Fibroblast of skin of right quadriceps (primary cell): ENCODE measurements at regions not wholly inside any gene's neighbourhood (a gene's known extent, or its start where the extent isn't known, plus 50 kb on each side); places are given as distances from the start of the nearest gene placed in this dataset.
"Not testable (repeated sequence)": the region's sequence is repeated elsewhere in the genome, so short reads cannot be mapped to it uniquely, and the experiment has no call there.

Experiments
- DNase-seq: peaks from one replicate; pipeline ENCODE4 v3.0.0-alpha.2; 2013

DNA sequence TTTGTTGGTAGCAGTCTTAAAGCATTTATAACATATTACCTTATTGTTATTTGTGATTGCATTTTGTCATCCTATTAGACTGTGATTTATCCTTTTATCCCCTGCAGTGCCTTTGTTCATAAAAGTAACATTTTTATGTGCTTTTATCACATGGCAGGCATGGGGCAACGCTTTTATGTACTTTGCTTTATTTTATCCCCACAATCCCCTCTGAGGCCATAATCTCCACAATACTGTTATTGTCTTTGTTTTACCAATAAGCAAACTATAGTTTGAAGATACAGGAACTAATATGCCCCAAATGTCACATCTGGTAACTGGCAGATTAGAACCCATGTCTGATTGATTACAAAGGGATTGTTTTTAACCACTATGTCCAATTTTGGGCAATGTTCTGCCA is 613.5 kb downstream of the REEP3 start:
- no peak for DNase-seq

DNA sequence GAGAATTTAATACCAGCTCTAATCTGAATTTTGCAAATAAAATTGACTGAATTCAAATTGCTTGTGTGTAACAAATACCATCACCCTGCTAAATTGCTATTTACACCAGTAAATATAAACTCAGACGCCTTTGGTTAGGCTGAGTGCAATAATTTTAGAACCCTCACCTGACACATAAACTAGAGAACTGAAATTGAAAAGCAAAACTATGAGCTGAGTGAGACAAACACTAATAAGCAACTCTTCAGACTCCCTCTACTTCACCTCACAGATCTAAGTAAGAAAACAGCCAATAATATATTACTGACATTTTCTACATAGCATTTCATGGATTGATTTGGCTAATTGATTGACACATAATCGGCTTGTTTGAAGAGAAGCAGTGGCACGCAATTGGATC is 621.2 kb downstream of the REEP3 start:
- no peak for DNase-seq

DNA sequence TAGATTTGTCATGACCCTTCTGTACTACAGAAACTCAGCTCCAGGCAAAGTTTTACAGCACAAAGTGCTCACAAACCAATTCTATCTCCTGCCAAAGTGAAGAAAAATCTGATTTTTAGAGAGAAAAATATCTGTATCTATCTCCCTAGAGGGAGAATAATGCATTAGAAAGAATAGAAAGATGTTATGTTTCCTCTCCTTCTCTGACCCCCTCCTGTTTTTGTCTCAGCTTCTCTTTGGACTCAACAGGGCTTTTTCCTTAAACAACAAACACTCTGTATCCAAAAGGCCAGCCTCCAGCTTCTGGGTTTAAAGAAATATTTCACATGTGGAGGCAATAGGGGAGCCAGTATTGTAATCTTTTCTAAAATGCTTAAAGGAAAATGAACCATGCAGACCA is 627.4 kb downstream of the REEP3 start:
- no peak for DNase-seq

DNA sequence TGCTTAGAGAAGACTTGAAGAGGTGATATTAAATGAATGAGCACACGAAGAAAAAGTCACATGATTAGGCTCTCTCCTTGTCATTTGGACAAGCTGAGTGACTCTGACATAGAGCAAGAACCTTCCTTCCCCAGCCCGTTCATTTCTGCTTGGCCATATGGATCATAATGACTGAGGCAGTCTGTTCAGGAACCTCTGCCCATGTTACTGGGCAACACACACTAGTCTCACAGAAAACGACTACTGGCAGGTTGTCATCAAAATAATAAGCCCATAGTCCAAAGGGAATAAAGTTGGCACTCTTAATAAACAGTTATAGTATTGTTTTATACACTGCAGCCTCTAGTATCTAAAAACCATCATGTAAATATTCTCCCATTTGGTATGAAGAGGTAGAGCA is 635.0 kb downstream of the REEP3 start:
- DNase-seq = no peak

DNA sequence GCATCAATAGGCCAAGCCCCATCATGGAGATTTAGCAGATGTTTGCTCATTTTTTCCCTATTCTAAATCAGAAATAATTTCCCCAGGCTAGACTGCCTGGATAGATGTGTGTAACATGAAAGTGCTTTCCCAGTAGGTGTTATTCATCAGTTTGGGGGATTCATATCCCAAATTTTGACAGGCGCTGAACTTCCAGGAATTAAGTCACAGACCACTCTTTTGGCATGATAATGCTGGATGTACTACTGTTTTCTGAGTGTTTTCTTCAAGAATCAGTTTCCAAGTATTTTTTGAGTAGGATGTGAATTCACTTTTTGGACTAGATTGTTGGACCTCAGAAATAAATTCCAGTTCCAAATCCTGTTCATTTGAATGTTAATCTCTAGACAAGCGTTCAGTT is 637.4 kb downstream of the REEP3 start:
- no peak for DNase-seq

DNA sequence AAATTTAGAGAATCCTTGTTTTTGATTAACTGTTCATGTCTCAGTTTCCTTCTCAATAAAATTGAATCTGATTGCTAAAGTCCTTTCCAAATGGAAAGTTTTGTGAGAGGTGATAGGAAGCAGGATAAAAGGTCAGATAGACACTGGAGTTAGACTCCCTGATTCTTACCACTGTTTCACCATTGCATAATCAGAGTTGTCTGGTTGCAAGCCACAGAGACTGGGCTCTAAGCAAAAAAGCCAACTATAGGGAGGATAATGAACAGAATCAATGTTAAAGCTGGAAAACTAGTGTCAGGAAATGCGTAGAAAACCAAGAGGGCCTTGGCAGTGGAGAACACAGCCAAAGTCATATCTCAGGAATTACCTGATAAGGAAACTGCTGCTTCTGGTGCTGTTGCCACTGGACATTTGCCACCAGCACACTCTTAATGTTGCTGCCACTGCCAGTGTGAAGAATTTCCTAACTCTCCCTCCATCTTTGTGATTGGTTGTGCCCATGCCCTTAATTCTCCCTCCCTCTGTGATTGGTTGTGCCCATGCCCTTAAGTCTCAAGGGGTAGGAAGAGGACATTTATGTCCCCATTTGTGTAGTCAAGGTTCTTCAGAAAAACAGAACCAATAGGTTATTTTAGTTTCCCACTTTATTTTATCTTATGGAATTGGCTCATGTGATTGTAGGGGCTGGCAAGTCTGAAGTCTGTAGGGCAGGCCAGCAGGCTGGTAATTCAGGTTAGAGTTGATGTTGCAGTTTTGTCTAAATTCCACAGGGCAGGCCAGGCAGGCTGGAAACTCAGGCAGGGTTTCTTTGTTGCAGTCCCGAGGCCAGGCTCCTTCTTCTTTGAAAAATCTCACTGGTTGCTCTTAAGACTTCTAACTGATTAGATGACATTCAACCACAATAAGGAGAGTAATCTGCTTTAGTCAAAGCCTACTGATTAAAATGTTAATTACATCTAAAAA is 639.0 kb downstream of the REEP3 start:
- no peak for DNase-seq

DNA sequence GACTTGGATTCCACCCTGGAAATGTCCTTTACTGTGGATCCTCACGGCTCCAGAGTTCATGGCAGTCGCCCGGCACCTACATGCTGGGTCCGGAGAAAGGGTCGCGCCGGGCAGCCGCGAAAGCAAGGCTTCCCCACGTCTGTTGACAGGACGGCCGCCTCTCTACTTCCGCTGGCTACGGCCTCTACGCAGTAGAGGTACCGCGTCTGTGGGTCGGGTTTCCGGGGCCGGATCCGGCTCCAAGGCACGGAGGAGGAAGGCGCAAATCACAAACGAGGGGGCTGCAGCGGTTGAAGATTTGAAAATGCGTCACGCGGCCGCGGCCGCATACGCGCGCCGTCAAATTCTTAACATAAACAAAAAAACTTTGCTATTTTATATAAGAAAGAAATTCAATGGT is 649.6 kb downstream of the REEP3 start:
- DNase-seq = no peak

DNA sequence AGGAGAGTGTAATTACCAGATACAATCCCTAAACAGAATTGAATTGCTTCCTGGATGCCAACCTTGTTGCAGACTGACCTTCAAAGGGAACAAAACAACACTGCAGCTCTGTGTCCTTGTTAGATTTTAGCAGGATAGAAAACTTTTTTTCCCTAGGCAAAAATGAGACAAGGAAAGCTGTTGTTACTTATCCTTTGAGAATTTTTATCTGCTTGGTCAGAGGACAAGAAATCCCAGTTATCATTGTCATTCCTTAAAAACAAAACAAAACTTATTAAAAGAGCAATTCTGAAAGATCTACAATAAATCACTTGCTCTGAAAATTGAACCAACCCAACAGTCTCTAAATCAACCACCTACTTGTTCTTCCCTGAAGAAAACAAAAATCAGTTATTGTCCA is 652.6 kb downstream of the REEP3 start:
- no peak for DNase-seq

DNA sequence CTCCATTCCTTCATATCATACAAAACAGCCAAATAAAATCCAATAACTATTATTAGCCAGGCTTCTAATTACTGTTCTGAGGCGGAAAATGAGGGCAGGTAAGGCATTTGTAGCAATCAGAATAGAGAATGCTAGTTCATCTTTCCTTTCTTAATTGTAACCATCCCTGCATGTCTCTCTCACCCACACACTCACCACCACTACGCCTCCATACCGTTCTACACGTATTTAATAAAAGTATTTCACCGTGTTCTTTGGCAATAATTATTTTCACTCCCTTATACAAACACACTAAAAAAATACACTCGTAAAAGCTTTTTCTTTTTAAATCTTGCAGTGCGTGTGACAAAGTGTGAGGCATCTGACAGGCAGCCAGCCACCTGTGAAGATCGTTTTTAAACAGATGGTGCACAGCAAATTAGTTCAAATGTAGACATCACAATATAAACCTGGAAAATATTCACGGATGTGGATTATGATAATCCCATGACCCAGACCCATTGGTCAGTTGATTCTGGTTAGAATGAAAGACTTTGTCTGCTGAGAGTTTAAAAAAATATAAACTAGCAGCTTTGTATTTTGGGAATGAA is 653.6 kb downstream of the REEP3 start:
- no peak for DNase-seq

DNA sequence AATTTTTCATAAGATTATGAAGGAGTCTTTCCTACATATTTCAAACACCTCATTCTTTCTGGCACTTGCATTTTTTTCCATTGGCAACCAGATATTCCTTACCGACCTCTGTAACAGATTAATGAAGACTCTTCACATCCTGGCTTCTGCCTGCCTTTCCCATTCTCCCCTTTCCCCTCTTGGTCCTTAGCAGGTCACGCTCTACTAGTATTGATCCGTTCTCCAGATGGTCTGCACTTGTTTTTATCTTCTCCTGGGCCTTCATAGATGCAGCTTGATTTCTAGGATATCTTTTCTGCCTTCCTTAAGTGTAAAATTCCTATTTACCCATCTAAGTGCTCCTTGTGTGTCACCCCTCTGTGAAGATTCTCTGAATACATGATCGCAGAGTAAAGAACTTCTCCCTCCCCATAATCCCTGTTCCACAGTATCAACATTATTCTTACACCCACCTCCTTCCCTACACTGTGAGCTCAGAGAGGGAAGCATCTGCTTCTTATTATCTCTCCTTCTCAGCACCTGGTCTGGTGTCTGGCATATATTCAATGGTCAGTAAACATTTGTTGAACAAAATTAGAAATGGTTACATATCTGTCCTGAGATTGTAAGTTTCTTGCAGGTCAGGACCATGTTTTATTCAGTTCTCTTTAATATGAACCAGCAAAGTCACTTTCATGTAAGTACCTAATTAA is 654.2 kb downstream of the REEP3 start:
- DNase-seq = no peak

DNA sequence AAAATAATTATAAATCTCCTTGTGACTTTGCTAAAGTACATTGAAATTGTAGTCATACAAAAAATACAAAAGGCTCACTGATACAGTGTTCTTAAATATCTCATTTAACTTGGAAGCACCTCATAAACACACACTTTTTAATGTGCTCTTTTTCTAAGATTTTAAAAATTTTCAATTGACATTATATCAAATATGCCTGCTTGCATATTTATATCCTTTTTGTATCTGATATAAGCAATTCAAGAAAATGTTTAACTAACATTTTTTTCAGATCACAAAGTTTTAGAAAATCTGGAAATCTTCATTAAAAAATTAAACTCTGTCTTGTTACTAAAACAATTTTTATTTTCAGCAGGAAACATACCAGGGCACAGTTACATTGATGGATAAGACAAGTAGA is 661.5 kb downstream of the REEP3 start:
- no peak for DNase-seq

DNA sequence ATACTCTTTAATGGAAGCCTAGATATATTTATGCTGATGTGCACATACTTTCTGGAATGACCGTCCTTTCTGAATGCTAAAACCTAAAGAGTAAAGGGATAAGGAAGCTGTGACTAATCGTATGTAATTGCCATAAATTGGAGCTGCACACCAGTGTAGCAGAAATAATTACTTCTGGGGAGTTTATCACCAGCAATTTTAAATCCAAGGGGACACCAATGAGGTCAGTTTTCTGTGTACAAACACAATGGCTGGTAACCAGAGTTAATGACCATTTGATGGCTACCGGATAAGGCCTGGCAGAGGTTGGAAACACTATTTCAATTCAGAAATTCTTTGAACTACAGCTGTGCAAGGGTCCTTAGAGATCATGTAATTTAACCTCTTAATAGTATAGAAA is 670.1 kb downstream of the REEP3 start:
- no peak for DNase-seq

DNA sequence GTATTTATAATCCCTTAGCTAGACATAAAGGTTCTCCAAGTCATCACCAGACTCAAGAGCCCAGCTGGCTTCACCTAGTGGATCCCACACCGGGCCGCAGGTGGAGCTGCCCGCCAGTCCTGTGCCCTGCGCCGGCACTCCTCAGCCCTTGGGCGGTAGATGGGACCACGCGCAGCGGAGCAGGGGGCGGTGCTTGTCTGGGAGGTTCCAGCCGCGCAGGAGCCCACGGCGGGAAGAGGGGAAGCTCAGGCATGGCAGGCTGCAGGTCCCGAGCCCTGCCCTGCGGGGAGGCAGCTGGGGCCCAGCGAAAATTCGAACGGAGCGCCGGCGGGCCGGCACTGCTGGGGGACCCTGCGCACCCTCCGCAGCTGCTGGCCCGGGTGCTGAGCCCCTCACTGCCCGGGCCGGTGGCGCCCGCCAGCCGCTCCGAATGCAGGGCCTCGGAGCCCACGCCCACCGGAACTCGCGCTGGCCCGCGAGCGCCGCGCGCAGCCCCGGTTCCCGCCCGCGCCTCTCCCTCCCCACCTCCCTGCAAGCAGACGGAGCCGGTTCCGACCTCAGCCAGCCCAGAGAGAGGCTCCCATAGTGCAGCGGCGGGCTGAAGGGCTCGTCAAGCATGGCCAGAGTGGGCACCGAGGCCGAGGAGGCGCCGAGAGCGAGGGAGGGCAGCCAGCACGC is 675.6 kb downstream of the REEP3 start:
- no peak for DNase-seq

DNA sequence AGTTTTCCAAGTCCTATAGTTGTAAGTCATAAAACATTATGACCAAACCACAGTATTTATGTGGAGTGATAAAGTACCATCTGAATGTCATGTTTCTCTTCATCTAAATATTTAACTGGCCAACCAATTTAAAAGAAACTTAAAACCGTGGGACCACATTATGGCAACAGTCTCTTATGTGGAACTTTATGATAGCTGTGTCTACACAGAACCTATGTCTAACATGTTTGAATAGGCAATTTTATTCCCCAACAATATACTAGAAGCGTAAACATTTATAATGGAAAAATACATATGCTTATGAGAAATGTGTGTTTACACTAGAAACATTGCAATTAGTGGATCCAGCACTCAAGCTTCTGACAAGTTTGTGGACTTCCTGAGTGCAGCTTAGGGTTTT is 680.7 kb downstream of the REEP3 start:
- no peak for DNase-seq

DNA sequence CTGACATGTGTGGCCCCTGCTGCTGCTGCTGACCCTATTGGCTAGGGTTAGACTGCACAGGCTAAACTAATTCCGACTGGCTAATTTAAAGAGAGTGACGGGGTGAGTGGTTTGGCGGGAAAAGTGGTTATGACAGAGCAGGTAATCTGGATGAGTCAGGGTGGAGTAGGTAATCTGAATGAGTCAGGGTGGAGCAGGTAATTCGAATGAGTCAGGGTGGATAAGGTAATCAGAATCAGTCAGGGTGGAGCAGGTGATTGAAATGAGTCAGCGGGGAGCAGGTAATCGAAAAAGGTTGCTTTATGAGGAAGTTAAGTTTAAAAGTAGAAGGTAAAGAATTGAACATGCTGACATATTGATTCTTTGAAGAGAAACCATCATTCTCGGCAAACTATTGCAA is 683.3 kb downstream of the REEP3 start:
- DNase-seq = not testable (repeated sequence)

DNA sequence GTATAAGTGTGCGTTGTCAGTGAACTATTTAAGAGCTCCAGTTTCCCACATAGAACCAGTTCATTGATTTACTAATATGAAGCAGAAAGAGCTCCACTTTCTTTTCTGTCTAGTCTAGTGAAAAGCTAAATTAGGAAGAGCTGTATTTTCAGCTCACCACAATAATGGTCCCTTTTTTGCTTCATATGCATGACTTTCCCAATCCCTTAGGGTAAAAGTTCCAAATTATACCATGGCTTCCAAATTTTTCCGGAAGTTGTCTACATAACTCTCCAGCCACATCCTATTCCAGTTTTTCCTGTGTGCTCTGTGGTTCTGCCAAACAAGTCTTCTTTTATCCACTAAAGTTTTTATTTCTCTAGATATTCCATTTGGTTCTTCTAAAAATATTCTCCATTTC is 685.2 kb downstream of the REEP3 start:
- no peak for DNase-seq

DNA sequence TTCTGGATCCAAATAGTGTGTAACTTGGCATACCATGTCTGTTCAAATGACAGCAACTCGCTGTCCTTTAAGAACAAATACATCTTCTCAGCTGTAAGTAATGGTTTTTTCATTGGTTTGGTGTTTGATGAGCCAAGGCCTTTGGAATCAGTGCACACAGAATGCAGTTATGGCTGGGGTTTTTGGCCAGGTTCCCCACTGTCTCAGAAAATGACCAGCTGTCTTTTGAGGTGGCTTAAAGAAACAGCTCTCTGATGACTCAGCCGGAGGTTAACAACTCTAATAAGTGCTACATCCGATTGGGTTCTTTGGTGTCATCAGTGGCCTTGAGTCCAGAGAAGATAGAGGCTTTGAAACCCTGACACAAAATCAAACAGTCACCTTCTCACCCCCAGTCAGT is 688.4 kb downstream of the REEP3 start:
- DNase-seq = peak; percentile 0

DNA sequence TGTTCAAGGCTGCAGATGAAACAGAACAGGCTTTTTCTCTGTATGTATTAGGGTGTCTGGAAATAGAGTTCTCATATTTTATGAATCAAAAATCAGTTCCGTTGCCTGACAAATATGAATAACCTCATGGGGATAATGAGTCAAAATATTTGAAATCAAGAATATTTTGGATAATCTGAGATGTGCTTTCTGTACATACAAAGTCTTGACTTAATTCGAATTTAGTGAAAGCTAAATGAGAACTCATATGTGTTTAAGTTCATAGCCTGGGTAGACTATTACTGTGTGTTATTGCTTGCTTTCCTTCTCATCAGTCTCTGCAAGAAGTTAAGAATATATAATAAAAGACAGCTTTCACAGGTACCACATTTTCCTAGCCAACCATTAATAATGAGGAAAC is 689.0 kb downstream of the REEP3 start:
- no peak for DNase-seq

DNA sequence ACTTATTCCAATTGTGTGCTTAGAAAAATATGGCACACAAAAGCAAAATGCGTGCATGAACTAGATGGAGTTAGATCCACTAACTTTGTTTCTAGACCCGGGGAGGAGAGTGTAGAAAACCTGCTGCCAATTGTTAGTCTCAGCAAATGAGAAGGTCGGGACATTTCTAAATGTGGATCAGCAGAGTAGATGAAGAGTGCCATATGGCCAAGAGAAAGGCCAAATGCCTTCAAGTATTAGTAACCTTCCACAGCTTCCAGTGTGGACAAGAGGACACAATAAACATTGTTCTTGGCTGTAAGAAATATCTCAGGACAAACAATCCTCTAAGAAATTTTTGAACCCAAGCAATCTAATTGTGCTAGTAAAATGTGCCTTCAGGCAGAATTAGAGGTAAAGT is 690.3 kb downstream of the REEP3 start:
- DNase-seq = no peak

DNA sequence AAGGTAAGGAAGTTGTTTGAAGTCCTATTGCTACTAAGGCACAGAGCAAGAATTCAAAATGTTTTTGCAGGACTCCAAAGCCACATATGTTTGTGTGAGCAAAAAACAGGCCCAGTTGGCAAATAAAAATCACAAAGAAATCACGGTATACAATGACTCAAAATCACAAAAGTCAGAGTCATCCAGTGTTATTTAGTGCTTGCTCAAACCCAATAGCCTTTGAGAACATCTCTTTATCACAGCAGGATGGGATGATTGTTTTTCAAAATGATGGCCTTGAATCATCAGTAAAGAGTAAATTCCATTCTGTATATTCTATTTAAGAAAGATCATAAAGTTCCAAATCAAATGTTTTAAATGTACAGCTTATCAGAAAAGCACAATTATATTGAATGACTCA is 693.9 kb downstream of the REEP3 start:
- no peak for DNase-seq

DNA sequence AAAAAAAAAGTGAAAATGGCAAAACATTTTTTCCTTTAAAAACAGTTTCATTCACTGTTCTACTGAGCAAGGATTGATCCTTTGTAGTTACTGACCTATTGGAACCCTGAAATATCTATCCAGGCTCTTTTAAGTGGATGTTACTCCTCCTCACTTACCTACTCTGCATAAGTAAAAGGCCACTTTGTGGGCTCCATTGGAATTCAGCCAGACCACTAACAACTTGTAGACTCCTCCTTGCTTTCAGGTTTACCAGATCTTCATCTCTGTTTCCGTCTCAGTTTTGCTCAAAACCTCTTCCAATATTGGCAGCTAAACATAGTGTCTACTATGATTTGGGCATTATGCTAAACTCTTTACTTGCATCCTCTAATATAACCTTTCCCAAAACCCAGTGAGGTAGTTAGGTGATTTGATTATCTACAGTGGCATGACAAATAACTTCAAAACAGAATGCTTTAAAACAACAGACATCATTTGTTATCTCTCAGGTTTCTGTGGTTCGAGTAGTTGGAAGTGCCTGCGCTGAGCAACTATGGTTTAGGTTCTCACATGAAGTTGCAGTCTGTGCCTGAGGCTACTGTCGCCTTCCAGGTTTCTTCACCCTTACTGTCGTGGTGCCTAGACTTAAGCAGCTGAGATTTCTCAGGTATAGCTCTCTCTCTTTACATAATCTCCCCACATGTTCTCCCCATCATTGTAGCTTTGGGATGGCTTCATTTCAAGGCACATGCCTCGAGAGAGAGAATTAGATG is 698.2 kb downstream of the REEP3 start:
- DNase-seq = no peak

DNA sequence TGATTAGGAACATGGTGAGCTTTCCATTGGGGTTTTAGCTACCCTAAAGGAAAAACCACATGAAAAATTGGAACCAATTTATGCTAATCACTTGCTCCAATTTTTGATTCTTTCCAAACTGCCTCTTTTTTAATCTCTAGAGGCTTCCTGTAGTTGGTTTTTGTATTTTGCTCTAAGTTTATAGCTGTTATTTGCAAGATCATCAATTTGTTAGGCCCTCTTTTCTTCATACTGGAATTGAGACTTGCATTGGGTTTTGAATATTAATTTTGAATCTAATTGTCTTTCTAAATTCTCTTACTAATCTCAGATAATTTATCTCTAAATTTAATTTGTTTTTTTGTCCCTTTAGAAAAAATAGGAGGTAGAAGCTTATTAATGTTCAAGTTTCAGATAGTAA is 713.3 kb downstream of the REEP3 start:
- no peak for DNase-seq

DNA sequence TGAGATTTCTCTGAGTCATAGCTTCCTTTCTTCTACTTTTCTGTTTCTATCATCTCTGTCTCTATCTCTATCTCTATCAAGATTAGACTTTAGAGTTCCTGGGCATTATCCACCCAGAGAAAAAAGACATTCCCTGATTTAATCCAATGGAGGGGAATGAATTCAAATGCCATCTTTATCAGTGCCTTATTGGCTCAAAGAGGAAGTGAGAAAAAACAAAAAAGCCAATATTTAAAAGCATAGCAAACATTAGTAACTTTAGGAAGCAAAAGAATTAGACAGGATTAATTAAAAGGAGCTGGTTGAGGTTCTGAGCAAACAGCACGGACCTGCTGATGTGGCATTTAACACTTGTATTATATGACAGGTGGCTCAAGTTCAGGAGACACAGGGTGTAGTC is 736.5 kb downstream of the REEP3 start:
- DNase-seq = no peak
